Peyer's patch (tissue), 4 donors: ENCODE measurements at regions not wholly inside any gene's neighbourhood (a gene's known extent, or its start where the extent isn't known, plus 50 kb on each side); places are given as distances from the start of the nearest gene placed in this dataset.

Experiments used
- DNase-seq, 3 donors: peaks; one replicate each; pipeline ENCODE4 v3.0.0-alpha.2; 2017 to 2019
- H3K27ac ChIP-seq, 4 donors: fragments of 200-600 bp; sonication (generic); one replicate each; pipeline ENCODE4 v1.5.1; 2016 to 2019
- H3K27me3 ChIP-seq, 2 donors: fragments of 200-600 bp; sonication (generic); one replicate each; pipeline ENCODE4 v1.5.1; 2019
- H3K36me3 ChIP-seq, 3 donors: fragments of 200-600 bp; sonication (generic); one replicate each; pipeline ENCODE4 v1.5.1; 2016 to 2019
- H3K4me1 ChIP-seq, 4 donors: fragments of 200-600 bp; sonication (generic); one replicate each; pipeline ENCODE4 v1.5.1; 2016 to 2019
- H3K4me3 ChIP-seq, 4 donors: fragments of 200-600 bp; sonication (generic); 1 replicate in 3 of 4; 2 replicates in 1 of 4; pipeline ENCODE4 v1.5.1; 2016 to 2019; ENCODE audit warnings: mild to moderate bottlenecking in 1 of 4
- H3K9me3 ChIP-seq, 4 donors: fragments of 200-600 bp; sonication (generic); one replicate each; pipeline ENCODE4 v1.5.1; 2016 to 2019; ENCODE audit warnings: mild to moderate bottlenecking in 1 of 4
- CTCF ChIP-seq, 6 experiments: fragments of 450-650 bp in 4 of 6; fragments of 200-600 bp in 2 of 6; sonication (generic) in 1 of 6; IDR thresholded peaks; one replicate each; pipeline ENCODE4 v1.5.1; 2017 to 2019; ENCODE audit warnings: antibody characterized with exemption in 6 of 6, mild to moderate bottlenecking in 3 of 6, moderate library complexity in 1 of 6
- POLR2A ChIP-seq, 2 donors: fragments of 450-650 bp; IDR thresholded peaks; one replicate each; pipeline ENCODE4 v1.5.1; 2017; ENCODE audit warnings: antibody characterized with exemption in 2 of 2, mild to moderate bottlenecking in 2 of 2, moderate library complexity in 2 of 2

- Histone ChIP-seq H3K27ac (no peak overlapping the region), H3K36me3 (no peaks in the 10 kb centered on the region), H3K4me1 (no peaks in the 10 kb centered on the region), H3K9me3 (no peaks in the 10 kb centered on the region), H3K27me3 (no peaks in the 10 kb centered on the region), H3K4me3 (no peak overlapping the region)
- TF ChIP-seq CTCF (IDR thresholded peaks at IDR 0.05) (no peak), POLR2A (IDR thresholded peaks at IDR 0.05) (no peak)
- DNase-seq = no peak
Observed at GRCh38 chr10:60450291-60450690, 60.6 kb upstream of the ANK3 start.

- H3K27me3 ChIP-seq = no peaks in the 10 kb centered on the region
- no peaks in the 10 kb centered on the region for H3K36me3 ChIP-seq
- TF ChIP-seq CTCF (IDR thresholded peaks at IDR 0.05) = no peak
- TF ChIP-seq POLR2A (IDR thresholded peaks at IDR 0.05) = no peak
- no peaks in the 10 kb centered on the region for H3K9me3 ChIP-seq
- DNase-seq = no peak
- no peak overlapping the region for H3K4me3 ChIP-seq
- no peak overlapping the region for H3K27ac ChIP-seq
- no peaks in the 10 kb centered on the region for H3K4me1 ChIP-seq
Observed at GRCh38 chr10:60448246-60448645, 58.6 kb upstream of the ANK3 start.

GRCh38 chr10:60446851-60447250 lies 57.2 kb upstream of the ANK3 start:
- no peak for DNase-seq
- Histone ChIP-seq H3K4me3 (no peak overlapping the region), H3K9me3 (no peaks in the 10 kb centered on the region), H3K27me3 (no peaks in the 10 kb centered on the region), H3K36me3 (no peaks in the 10 kb centered on the region), H3K4me1 (no peaks in the 10 kb centered on the region), H3K27ac (no peak overlapping the region)
- no peak for TF ChIP-seq POLR2A (IDR thresholded peaks at IDR 0.05)
- TF ChIP-seq CTCF (IDR thresholded peaks at IDR 0.05) = no peak

GRCh38 chr10:60446070-60446833 lies 56.6 kb upstream of the ANK3 start:
- Histone ChIP-seq H3K27ac (no peak overlapping the region), H3K9me3 (no peaks in the 10 kb centered on the region), H3K4me3 (no peak overlapping the region), H3K36me3 (no peaks in the 10 kb centered on the region), H3K4me1 (no peaks in the 10 kb centered on the region), H3K27me3 (no peaks in the 10 kb centered on the region)
- no peak for DNase-seq
- TF ChIP-seq CTCF (IDR thresholded peaks at IDR 0.05) = no peak
- TF ChIP-seq POLR2A (IDR thresholded peaks at IDR 0.05) = no peak

GRCh38 chr10:60444494-60445064 lies 54.9 kb upstream of the ANK3 start:
- no peaks in the 10 kb centered on the region for H3K36me3 ChIP-seq
- H3K4me1 ChIP-seq = no peaks in the 10 kb centered on the region
- no peaks in the 10 kb centered on the region for H3K9me3 ChIP-seq
- no peaks in the 10 kb centered on the region for H3K27me3 ChIP-seq
- DNase-seq = no peak
- TF ChIP-seq POLR2A (IDR thresholded peaks at IDR 0.05) = no peak
- peak in 5 of 6 experiments; percentile 34 to 51 (median 43) for TF ChIP-seq CTCF (IDR thresholded peaks at IDR 0.05)
- H3K4me3 ChIP-seq = no peak overlapping the region
- no peak overlapping the region for H3K27ac ChIP-seq
